HFF-Myc (cell line): ENCODE measurements at regions not wholly inside any gene's neighbourhood (a gene's known extent, or its start where the extent isn't known, plus 50 kb on each side); places are given as distances from the start of the nearest gene placed in this dataset.

Experiments used
- DNase-seq: peaks from one replicate; pipeline ENCODE4 v3.0.0-alpha.2; 2011; ENCODE audit warnings: low read depth; ENCODE audit errors: extremely low read depth
- H3K4me3 ChIP-seq: replicated peaks from 2 replicates; pipeline ENCODE4 v1.5.1; 2011; ENCODE audit warnings: low read depth, mild to moderate bottlenecking, control low read depth, low read length
- CTCF ChIP-seq: IDR thresholded peaks from 2 replicates; pipeline ENCODE4 v1.5.1; 2012; ENCODE audit warnings: mild to moderate bottlenecking, low read depth, low read length, control low read depth; ENCODE audit errors: missing control alignments

DNA sequence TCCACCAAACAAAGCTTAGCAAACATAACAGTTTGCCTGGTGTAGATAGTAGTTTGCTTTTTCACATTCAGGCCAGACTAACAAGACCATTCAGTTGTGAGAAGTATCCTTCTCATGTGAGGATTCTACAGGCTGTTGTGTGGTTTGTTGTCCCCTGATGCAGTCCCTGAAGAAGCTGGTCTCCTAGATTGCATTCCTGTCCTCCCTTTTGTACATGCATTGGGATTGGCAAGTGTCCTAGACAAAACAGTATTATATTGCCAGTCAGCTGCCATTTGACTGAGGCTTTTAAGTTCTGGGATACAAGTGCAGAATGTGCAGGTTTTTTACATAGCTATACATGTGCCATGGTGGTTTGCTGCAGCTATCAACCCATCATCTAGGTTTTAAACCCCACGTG, 362.0 kb upstream of the IL12A start:
- H3K4me3 ChIP-seq: no peak overlapping the region
- TF ChIP-seq CTCF: no peak
- no peak for DNase-seq

GRCh38 chr3:159627229-159627628, 361.4 kb upstream of the IL12A start:
- H3K4me3 ChIP-seq: no peak overlapping the region
- no peak for DNase-seq
- no peak for TF ChIP-seq CTCF

DNA sequence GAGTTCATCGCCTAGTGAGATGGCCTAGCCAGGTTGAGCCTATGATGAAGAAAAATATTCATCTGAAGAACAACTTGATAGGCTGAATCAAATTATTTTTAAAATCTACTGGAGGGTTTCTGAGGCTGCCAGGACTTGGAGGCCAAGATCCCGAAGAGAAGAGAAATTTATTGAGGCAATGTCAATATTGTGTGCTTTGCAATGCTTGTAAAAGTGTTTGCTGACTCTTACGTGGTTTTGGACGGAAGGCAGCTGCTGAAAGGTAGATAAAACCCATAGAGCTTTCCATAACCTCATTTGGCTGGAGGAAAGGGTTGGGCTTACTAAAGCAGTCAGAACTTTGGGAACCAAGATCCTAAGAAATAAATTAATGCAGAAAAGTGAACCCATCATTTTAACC, 361.0 kb upstream of the IL12A start:
- no peak for TF ChIP-seq CTCF
- H3K4me3 ChIP-seq: no peak overlapping the region
- DNase-seq: no peak

DNA sequence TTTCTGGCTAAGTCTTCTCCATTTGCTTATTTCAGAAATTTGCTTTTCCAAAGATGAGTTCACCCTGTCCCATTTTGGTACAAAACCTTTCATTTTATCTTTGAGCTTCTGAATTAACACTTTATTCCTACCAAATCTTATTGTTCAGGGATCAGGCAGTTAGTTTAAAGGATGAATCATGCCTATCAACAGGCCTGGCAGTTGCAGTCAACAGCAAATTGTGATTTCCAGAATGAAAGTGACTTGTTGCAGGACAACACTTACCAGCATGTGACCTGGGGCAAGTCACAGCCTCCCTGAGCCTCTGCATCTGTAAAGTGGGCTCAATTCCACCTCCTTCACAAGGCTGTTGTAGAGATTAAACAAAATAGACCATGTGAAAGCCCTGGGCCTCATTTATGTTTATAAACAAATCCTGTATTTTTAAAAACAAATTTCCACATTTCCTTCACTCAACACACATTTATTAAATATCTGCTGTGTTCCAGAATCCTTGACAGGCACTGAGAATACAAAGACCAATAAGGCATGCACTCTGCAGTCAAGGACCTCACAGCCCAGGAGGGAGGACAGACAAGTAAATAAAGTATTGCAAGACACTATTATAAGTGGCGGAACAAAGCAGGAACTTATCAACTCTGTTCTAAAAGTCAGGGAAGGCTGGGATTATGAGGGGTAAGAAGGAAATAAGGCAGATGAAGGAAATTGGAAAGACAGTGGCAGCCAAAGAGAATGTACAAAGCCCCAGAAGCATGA, 359.1 kb upstream of the IL12A start:
- TF ChIP-seq CTCF: no peak
- no peak for DNase-seq
- H3K4me3 ChIP-seq: no peak overlapping the region

DNA sequence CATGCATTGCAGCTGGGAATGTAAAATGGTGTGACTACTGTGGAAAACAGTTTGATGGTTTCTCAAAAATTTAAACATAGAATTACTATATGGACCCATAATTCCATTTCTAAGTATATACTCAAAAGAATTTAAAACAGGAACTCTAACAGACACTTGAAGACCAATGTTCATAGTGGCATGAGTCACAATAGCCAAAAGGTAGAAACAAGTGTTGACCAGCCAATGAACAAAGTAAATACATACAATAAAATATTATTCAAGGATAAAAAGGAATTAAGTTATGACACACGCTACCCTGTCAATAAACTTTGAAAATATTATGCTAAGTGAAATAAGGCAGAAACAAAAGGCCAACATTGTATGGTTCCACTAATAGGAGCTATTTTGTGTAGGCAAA, 357.4 kb upstream of the IL12A start:
- H3K4me3 ChIP-seq: no peak overlapping the region
- DNase-seq: no peak
- no peak for TF ChIP-seq CTCF

DNA sequence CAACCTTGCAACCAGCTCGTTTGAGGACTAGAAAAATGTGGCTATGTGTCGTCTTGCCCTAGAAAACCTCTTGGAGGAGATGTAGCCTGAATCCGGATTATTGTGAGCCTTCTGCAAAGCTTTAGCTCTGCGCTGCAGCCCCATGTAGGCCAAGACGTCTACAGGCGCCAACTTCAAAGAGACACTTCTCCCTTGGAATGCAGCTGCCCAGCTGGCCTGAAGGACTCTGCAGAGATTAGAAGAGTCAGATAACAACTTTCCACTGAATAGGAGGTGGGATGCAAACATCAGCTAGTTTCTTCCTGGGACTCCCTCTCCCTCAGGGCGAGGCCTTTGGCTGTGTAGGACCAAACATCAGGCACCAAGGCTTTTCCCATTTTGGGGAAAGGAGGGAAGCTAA, 356.5 kb upstream of the IL12A start:
- no peak for DNase-seq
- TF ChIP-seq CTCF: no peak
- no peak overlapping the region for H3K4me3 ChIP-seq

DNA sequence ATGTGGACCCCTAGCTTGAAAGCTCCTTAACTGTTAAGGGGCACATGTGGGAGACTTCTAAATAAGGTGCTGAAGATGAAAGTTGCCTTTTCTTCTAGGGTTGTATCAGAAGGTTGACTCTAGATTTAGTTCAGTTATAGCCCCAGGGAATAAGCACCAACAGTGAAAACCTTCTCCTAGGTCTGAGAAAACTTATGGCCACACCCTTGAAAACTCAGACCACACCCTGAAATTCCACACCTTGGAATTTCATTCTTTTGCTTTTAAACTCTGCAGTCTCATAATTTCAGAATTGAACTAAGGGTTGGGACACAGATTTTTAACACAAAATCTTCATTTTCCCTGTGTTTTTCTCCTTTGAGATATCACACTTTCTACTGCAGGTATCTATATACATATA, 355.8 kb upstream of the IL12A start:
- no peak overlapping the region for H3K4me3 ChIP-seq
- no peak for DNase-seq
- no peak for TF ChIP-seq CTCF
